ENCODE measurements at regions not wholly inside any gene's neighbourhood (a gene's known extent, or its start where the extent isn't known, plus 50 kb on each side); places are given as distances from the start of the nearest gene placed in this dataset.
"Not testable (repeated sequence)": the region's sequence is repeated elsewhere in the genome, so short reads cannot be mapped to it uniquely, and the experiment has no call there.

GRCh38 chr2:71959494-71959893 is 188.2 kb downstream of the CYP26B1 start:
- DNase-seq (ENCODE audit: low read depth in 2 of 2): no peak

DNA sequence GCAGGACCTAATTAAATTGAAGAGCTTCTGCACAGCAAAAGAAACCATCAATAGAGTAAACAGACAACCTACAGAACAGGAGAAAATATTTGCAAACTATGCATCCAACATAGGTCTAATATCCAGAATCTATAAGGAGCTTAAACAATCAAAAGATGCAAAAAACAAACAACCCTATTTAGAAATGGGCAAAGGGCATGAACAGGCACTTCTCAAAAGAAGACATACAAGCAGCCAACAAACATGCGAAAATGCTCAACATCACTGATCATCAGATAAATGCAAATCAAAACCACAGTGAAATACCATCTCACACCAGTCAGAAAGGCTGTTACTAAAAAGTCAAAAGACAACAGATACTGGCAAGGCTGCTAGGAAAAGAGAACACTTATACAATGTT is 189.2 kb downstream of the CYP26B1 start:
- DNase-seq (ENCODE audit: low read depth in 2 of 2): not testable (repeated sequence)

- DNase-seq (ENCODE audit: low read depth in 2 of 2): no peak
Observed at GRCh38 chr2:71952572-71953188, 195.0 kb downstream of the CYP26B1 start.

GRCh38 chr2:71951718-71952404 is 195.8 kb downstream of the CYP26B1 start:
- no peak for DNase-seq (ENCODE audit: low read depth in 2 of 2)

GRCh38 chr2:71951083-71951468 is 196.6 kb downstream of the CYP26B1 start:
- no peak for DNase-seq (ENCODE audit: low read depth in 2 of 2)

- DNase-seq (ENCODE audit: low read depth in 2 of 2): no peak
Observed at GRCh38 chr2:71950256-71951082, 197.2 kb downstream of the CYP26B1 start.

- no peak for DNase-seq (ENCODE audit: low read depth in 2 of 2)
Observed at GRCh38 chr2:71949537-71949798, 198.2 kb downstream of the CYP26B1 start.

- DNase-seq (ENCODE audit: low read depth in 2 of 2): no peak
Observed at GRCh38 chr2:71948781-71949536, 198.7 kb downstream of the CYP26B1 start.

DNA sequence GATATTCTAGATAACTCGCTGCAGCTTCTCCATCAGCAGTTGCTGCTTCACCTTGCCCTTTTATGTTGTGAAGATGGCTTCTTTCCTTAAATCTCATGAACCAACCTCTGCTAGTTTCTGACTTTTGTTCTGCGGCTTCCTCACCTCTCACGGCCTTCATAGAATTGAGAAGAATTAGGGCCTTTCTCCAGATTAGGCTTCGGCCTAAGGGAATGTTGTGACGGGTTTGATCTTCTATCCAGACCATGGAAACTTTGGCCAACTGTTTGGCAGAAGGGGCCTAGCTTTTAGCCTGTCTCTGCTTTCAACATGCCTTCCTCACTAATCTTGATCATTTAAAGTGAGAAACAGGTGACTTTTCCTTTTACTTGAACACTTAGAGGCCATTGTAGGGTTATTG is 199.9 kb downstream of the CYP26B1 start:
- no peak for DNase-seq (ENCODE audit: low read depth in 2 of 2)

GRCh38 chr2:71945603-71945959 is 202.1 kb downstream of the CYP26B1 start:
- no peak for DNase-seq (ENCODE audit: low read depth in 2 of 2)

GRCh38 chr2:71944806-71945602 is 202.7 kb downstream of the CYP26B1 start:
- DNase-seq (ENCODE audit: low read depth in 2 of 2): no peak

GRCh38 chr2:71944183-71944550 is 203.5 kb downstream of the CYP26B1 start:
- no peak for DNase-seq (ENCODE audit: low read depth in 2 of 2)

DNA sequence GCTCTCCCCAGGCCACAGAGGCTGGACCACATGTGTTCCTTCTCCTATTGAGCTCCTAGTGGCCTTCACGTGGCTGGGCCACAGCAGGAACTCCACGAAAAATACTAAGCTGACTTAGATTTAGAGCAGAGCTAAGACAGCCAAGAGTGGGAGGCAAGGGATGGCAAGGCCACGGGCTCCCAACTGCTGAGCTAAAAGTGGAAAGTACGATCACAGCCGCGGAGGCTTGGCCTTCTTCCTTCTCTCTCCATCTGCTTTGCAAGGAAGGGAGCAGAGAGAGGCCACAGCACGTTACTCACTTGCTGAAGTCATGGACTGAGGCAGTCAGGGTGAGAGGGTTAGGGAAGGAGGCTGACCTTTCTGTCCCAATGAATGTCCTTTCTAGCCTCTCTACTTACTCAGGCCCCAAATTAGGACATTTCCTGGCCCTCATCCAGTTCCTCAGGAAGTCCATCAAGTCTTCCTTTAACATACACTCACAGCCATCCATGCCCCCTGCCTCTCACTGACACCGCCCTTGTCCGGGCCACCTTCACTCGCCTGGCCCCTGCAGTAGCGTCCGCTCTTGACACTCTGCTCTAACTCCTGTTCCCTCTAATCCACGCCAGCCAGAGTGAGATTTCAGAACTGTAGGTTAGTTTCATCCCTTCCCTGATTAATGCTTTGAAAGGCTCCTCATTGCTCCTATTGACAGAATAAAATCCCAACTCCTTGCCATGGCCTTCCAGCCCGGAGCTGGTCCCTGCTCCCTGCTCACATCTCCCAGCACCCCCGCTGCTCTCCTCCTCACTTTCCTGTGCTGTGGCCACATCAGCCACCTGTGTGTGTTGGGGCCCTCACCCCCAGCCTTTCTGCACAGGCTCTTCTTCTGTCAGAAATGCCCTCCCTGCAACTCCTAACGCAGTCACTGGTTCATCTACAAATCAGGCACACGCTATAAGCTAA is 204.2 kb downstream of the CYP26B1 start:
- DNase-seq (ENCODE audit: low read depth in 2 of 2): no peak

DNA sequence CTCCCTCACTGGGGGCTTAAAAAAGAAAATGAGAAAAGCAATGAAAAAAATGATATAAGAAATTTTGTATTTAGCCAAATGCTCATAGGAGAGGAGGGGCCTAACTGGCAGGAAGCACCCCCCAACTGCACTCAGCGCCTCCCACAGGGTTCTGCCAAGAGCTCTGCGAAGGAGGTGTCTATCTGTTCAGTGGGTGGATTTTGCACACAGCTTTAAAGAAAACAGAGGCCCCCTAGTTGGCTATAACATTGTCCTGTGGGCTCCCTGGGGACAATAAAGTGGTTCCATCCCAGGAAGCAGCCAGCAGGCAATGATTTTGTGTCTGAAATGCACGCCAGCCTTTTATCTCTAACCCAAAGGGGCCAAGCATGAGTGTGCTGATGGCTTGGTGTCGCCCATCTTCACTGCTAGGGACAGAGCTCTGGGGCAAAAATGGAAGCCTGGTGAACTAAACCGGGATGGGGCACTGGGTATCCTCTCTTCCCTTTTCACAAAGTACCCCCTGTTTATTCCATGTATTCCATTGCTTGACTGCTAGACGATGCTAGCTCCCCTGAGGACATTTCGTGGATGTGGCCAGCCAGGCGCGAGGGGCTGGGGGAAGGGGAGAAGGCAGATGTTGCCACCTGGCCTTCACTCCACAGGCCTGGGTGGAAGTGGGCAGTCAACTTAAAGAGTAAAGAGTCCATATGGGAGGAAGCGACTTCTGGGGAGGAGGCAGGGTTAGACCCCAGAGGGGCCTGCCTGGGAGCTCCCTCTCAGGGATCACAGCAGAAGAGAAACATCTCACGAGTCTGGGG is 205.7 kb downstream of the CYP26B1 start:
- DNase-seq (ENCODE audit: low read depth in 2 of 2): no peak

- no peak for DNase-seq (ENCODE audit: low read depth in 2 of 2)
Observed at GRCh38 chr2:71940695-71941094, 207.0 kb downstream of the CYP26B1 start.

DNA sequence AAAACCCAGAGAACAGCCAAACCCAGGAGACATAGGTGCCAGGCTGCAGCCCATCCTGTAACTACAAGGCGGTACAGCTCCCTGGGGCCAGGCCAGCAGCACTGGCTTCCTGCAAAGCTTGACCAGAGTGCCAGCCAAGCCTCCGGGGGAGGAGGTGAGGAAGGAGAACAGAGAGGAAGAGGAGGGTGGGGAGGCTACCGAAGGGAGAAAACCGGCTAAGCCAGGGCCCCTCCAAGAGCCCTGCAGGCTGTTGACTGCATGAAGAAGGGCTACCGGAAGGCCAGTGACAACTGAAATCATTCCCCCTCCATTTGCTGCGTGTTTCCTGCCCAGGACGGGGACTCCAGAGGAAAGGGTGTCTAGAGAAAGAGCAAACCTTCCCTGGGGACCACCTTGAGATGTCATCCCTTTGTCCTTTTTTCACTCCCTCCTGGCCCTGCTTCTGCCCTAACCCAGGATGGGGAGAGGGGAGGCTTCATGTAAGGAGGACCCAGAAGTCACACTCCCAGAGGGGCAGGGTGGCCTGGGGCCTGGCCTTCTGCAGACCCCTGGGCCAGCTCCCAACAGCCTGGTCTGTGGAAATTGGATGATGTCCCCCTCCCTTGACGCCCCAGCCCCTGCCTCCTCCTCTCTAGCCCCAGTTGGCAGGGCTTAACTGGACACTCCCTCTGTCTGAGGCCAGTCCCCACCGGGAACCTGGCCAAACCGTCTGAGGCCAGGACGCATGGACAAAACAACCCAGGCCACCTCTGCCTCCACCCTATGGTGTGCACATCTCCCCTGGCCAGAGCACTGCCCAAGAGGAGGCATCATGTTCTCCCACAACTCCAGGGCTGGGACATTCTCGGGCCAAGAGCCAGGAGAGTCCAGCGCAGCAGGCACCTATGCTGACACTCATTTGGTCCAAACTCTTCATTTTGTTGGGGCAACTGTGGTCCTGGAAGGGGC is 207.8 kb downstream of the CYP26B1 start:
- DNase-seq (ENCODE audit: low read depth in 2 of 2): no peak

- DNase-seq (ENCODE audit: low read depth in 2 of 2): no peak
Observed at GRCh38 chr2:71938659-71939587, 208.7 kb downstream of the CYP26B1 start.
